Ishikawa (cell line): ENCODE measurements at regions not wholly inside any gene's neighbourhood (a gene's known extent, or its start where the extent isn't known, plus 50 kb on each side); places are given as distances from the start of the nearest gene placed in this dataset.

ENCODE experiments used
- CREB1 ChIP-seq: IDR thresholded peaks from 2 replicates; pipeline ENCODE4 v1.6.1; 2012; ENCODE audit warnings: low read depth
- EP300 ChIP-seq: IDR thresholded peaks from 2 replicates; pipeline ENCODE4 v1.6.1; 2012; ENCODE audit warnings: borderline replicate concordance
- MAX ChIP-seq: IDR thresholded peaks from 2 replicates; pipeline ENCODE4 v1.6.1; 2012
- REST ChIP-seq: IDR thresholded peaks from 2 replicates; pipeline ENCODE4 v1.6.1; 2012; ENCODE audit warnings: low read depth, mild to moderate bottlenecking
- TCF12 ChIP-seq: IDR thresholded peaks from 2 replicates; pipeline ENCODE4 v1.6.1; 2012; ENCODE audit warnings: low read depth
- YY1 ChIP-seq: IDR thresholded peaks from 2 replicates; pipeline ENCODE4 v1.6.1; 2012; ENCODE audit warnings: low read depth

- TF ChIP-seq YY1 (no peak), TCF12 (no peak), MAX (no peak), EP300 (no peak), CREB1 (no peak), REST (no peak)
Observed at GRCh38 chr3:83890039-83890762, 1068.6 kb upstream of the CADM2 start.
